ENCODE measurements at regions not wholly inside any gene's neighbourhood (a gene's known extent, or its start where the extent isn't known, plus 50 kb on each side); places are given as distances from the start of the nearest gene placed in this dataset.

- Histone ChIP-seq H3K9me3 (ENCODE audit: control insufficient read depth, insufficient read depth, low read depth, low read length) (no peaks in the 10 kb centered on the region), H3K36me3 (ENCODE audit: control insufficient read depth, insufficient read depth, low read length) (no peaks in the 10 kb centered on the region), H3K27ac (ENCODE audit: low read length) (no peak overlapping the region), H3K4me3 (ENCODE audit: low read depth in 2 of 2, low read length in 2 of 2) (no peak overlapping the region), H3K27me3 (ENCODE audit: control insufficient read depth, insufficient read depth, low read length) (peaks cover 3% of the 10 kb centered on the region; the same call in 1 of the 2 replicates), H3K4me1 (ENCODE audit: control insufficient read depth, insufficient read depth, low read length) (no peaks in the 10 kb centered on the region)
- ChIA-PET POLR2A (no interaction called here), CTCF (no interaction called here)
- in situ Hi-C loops (cut with HindIII; ENCODE audit: low pct_unique_long_range_greater_than_20kb, low sequenced_read_pairs) (no loop called here), intact Hi-C loops (cut with micrococcal nuclease; ENCODE audit: unreplicated experiment) (no loop called here)
- no TSS peak for BruUV-seq (replicated peaks)
- DNase-seq (ENCODE audit: low read depth, low spot score) (no peak), ATAC-seq (no peak)
- TF ChIP-seq POLR2AphosphoS5 (IDR thresholded peaks at IDR 0.05; ENCODE audit: low read depth, low read length), result no peak
- TF ChIP-seq CTCF (IDR thresholded peaks at IDR 0.05), result no peak
- no peak for TF ChIP-seq SIN3A (IDR thresholded peaks at IDR 0.05; ENCODE audit: borderline replicate concordance, insufficient read depth, low read depth, low read length)
- no peak for TF ChIP-seq REST (IDR thresholded peaks at IDR 0.05; ENCODE audit: insufficient read depth in 1 of 2, low read depth in 2 of 2, low read length in 1 of 2)
- TF ChIP-seq TCF7L2 (IDR thresholded peaks at IDR 0.05; ENCODE audit: low read depth, low read length), result no peak
These were observed 66.0 kb upstream of the C12orf71 start for GRCh38 chr12:27148373-27148772.

- CTCF ChIA-PET, result no interaction called here
- POLR2A ChIA-PET, result no interaction called here
- Histone ChIP-seq H3K4me1 (ENCODE audit: control insufficient read depth, insufficient read depth, low read length) (no peaks in the 10 kb centered on the region), H3K27me3 (ENCODE audit: control insufficient read depth, insufficient read depth, low read length) (peaks cover 6% of the 10 kb centered on the region; the same call in 1 of the 2 replicates), H3K9me3 (ENCODE audit: control insufficient read depth, insufficient read depth, low read depth, low read length) (no peaks in the 10 kb centered on the region), H3K36me3 (ENCODE audit: control insufficient read depth, insufficient read depth, low read length) (no peaks in the 10 kb centered on the region), H3K27ac (ENCODE audit: low read length) (no peak overlapping the region), H3K4me3 (ENCODE audit: low read depth in 2 of 2, low read length in 2 of 2) (no peak overlapping the region)
- ATAC-seq, result no peak
- TF ChIP-seq REST (IDR thresholded peaks at IDR 0.05; ENCODE audit: insufficient read depth in 1 of 2, low read depth in 2 of 2, low read length in 1 of 2) (no peak), CTCF (IDR thresholded peaks at IDR 0.05) (no peak), TCF7L2 (IDR thresholded peaks at IDR 0.05; ENCODE audit: low read depth, low read length) (no peak)
- no TSS peak for BruUV-seq (replicated peaks)
- DNase-seq (ENCODE audit: low read depth, low spot score), result no peak
- in situ Hi-C loops (cut with HindIII; ENCODE audit: low pct_unique_long_range_greater_than_20kb, low sequenced_read_pairs), result no loop called here
- intact Hi-C loops (cut with micrococcal nuclease; ENCODE audit: unreplicated experiment), result no loop called here
These were observed 66.4 kb upstream of the C12orf71 start for GRCh38 chr12:27148791-27149190.

All from Panc1 (cell line).